Stomach smooth muscle (tissue), 2 donors: ENCODE measurements at regions not wholly inside any gene's neighbourhood (a gene's known extent, or its start where the extent isn't known, plus 50 kb on each side); places are given as distances from the start of the nearest gene placed in this dataset.

Source experiments
- H3K27ac ChIP-seq: one replicate; pipeline ENCODE4 v1.7.0; 2013; ENCODE audit warnings: mild to moderate bottlenecking, low read length, inconsistent platforms
- H3K27me3 ChIP-seq, 2 donors: one replicate each; pipeline ENCODE4 v1.7.0; 2013; ENCODE audit warnings: low read length in 2 of 2; ENCODE audit not compliant: insufficient read depth in 2 of 2, control insufficient read depth in 1 of 2
- H3K36me3 ChIP-seq, 2 donors: one replicate each; pipeline ENCODE4 v1.7.0; 2013; ENCODE audit warnings: low read length in 2 of 2; ENCODE audit not compliant: control insufficient read depth in 2 of 2, insufficient read depth in 2 of 2
- H3K4me1 ChIP-seq: one replicate; pipeline ENCODE4 v1.7.0; 2013; ENCODE audit warnings: low read length; ENCODE audit not compliant: control insufficient read depth, insufficient read depth
- H3K4me3 ChIP-seq, 2 donors: one replicate each; pipeline ENCODE4 v1.7.0; 2013; ENCODE audit warnings: low read length in 2 of 2
- H3K9ac ChIP-seq, 2 donors: one replicate each; pipeline ENCODE4 v1.7.0; 2013; ENCODE audit warnings: low read length in 2 of 2, mild to moderate bottlenecking in 1 of 2
- H3K9me3 ChIP-seq, 2 donors: one replicate each; pipeline ENCODE4 v1.7.0; 2013; ENCODE audit warnings: low read length in 2 of 2; ENCODE audit not compliant: control insufficient read depth in 2 of 2
- donor health status: healthy.
- donor health status: Pancreatic carcinoma.

- Histone ChIP-seq H3K9ac (no peak overlapping the region), H3K9me3 (no peaks in the 10 kb centered on the region), H3K4me3 (no peak overlapping the region), H3K4me1 (no peaks in the 10 kb centered on the region), H3K27ac (no peak overlapping the region), H3K36me3 (no peaks in the 10 kb centered on the region), H3K27me3 (no peaks in the 10 kb centered on the region)
Observed at GRCh38 chr4:129804461-129804981, 708.6 kb downstream of the C4orf33 start.

- H3K4me3 ChIP-seq, result no peak overlapping the region
- no peaks in the 10 kb centered on the region for H3K27me3 ChIP-seq
- no peak overlapping the region for H3K9ac ChIP-seq
- H3K27ac ChIP-seq, result no peak overlapping the region
- no peaks in the 10 kb centered on the region for H3K4me1 ChIP-seq
- no peaks in the 10 kb centered on the region for H3K36me3 ChIP-seq
- no peaks in the 10 kb centered on the region for H3K9me3 ChIP-seq
Observed at GRCh38 chr4:129806986-129807385, 711.0 kb downstream of the C4orf33 start.

DNA sequence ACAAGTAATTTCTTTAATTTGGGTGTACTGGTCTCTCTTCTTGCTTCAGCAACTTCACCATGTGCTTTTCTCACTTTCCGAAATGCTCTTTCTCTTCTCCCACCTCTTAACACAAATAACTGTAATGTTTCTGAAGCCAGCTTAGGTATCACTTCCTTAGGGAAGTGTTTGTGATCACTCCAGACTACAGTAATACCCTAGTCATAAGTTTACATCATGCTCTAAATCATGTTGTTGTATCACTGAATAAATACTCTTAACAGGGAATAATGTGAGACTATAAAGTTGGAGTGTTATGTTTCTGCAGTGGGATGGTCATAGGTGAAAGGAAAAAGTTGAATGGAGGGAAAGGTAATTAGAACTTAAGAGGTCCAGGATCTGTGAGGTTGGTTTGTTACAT lies 712.3 kb downstream of the C4orf33 start:
- no peaks in the 10 kb centered on the region for H3K9me3 ChIP-seq
- no peaks in the 10 kb centered on the region for H3K36me3 ChIP-seq
- H3K27ac ChIP-seq, result no peak overlapping the region
- no peak overlapping the region for H3K4me3 ChIP-seq
- H3K9ac ChIP-seq, result no peak overlapping the region
- no peaks in the 10 kb centered on the region for H3K4me1 ChIP-seq
- H3K27me3 ChIP-seq, result no peaks in the 10 kb centered on the region

GRCh38 chr4:129821073-129821472 lies 725.1 kb downstream of the C4orf33 start:
- no peak overlapping the region for H3K27ac ChIP-seq
- H3K4me3 ChIP-seq, result no peak overlapping the region
- no peaks in the 10 kb centered on the region for H3K36me3 ChIP-seq
- H3K9ac ChIP-seq, result no peak overlapping the region
- H3K27me3 ChIP-seq, result no peaks in the 10 kb centered on the region
- H3K4me1 ChIP-seq, result no peaks in the 10 kb centered on the region
- no peaks in the 10 kb centered on the region for H3K9me3 ChIP-seq

DNA sequence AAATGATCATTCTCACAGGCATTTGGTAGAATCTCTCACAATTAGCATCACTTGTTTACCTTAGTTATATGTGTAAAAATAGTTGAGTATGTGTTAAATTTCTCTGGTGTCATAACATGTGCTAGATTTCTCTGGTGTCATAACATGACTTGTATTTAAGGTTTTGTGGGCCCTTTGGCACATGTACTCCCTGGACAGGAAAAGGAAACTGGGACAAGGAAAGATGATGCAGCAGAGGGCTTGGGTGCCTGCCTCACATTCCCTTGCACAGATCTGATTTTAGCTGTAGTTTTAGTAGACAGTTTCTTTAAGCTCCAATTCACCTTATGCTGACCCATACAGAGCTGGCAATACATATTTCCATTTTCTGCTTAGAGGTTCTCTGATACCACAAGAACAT lies 726.0 kb downstream of the C4orf33 start:
- H3K4me3 ChIP-seq, result no peak overlapping the region
- H3K27ac ChIP-seq, result no peak overlapping the region
- H3K9ac ChIP-seq, result no peak overlapping the region
- no peaks in the 10 kb centered on the region for H3K4me1 ChIP-seq
- no peaks in the 10 kb centered on the region for H3K36me3 ChIP-seq
- no peaks in the 10 kb centered on the region for H3K9me3 ChIP-seq
- H3K27me3 ChIP-seq, result no peaks in the 10 kb centered on the region

GRCh38 chr4:129822701-129823100 lies 726.7 kb downstream of the C4orf33 start:
- Histone ChIP-seq H3K27me3 (no peaks in the 10 kb centered on the region), H3K9ac (no peak overlapping the region), H3K4me1 (no peaks in the 10 kb centered on the region), H3K9me3 (no peaks in the 10 kb centered on the region), H3K4me3 (no peak overlapping the region), H3K36me3 (no peaks in the 10 kb centered on the region), H3K27ac (no peak overlapping the region)

- H3K27ac ChIP-seq, result no peak overlapping the region
- no peaks in the 10 kb centered on the region for H3K9me3 ChIP-seq
- no peak overlapping the region for H3K9ac ChIP-seq
- H3K4me1 ChIP-seq, result no peaks in the 10 kb centered on the region
- H3K4me3 ChIP-seq, result no peak overlapping the region
- H3K36me3 ChIP-seq, result no peaks in the 10 kb centered on the region
- no peaks in the 10 kb centered on the region for H3K27me3 ChIP-seq
Observed at GRCh38 chr4:129823105-129823504, 727.2 kb downstream of the C4orf33 start.

DNA sequence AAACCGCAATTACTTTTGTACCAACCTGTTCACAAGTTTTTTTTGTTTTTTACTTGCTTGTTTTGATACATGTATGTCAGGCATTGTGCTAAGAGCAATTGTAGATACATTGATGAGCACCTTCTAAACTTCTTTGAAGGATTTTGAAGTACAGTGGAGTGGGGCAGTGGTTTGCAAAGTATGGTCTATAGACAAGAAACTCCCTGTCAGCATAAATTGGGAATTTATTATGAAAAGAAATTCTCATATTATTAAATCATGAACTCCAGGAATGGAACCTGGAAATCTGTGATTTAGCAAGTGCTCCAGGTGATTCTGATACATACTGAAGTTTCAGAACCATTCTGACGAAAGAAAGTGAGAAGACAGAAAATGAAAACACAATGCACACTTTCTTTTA lies 733.4 kb downstream of the C4orf33 start:
- H3K4me3 ChIP-seq, result no peak overlapping the region
- H3K27me3 ChIP-seq, result no peaks in the 10 kb centered on the region
- H3K4me1 ChIP-seq, result no peaks in the 10 kb centered on the region
- H3K9me3 ChIP-seq, result no peaks in the 10 kb centered on the region
- no peak overlapping the region for H3K9ac ChIP-seq
- H3K36me3 ChIP-seq, result no peaks in the 10 kb centered on the region
- H3K27ac ChIP-seq, result no peak overlapping the region

DNA sequence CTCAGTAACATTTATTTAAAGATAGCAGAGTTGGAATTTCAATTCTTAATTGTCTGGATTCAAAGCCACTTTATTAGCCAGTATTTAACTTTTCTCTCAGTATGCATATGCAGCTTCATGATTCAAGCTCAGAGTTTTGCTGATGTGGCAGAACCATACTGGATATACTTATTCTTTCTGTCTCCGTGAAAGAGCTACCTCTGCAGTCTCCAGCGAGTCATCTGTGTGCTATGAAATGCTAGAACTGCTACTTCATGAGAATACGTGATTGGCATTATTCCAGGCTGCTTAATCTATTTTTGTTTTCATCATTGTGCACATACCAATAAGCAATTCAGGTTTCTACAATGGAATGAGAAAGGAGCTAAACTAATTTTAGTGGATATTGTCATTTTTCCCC lies 743.7 kb downstream of the C4orf33 start:
- Histone ChIP-seq H3K9me3 (peaks cover 0 to 3% of the 10 kb centered on the region in 2 donors), H3K27ac (no peak overlapping the region), H3K27me3 (no peaks in the 10 kb centered on the region), H3K4me1 (no peaks in the 10 kb centered on the region), H3K4me3 (no peak overlapping the region), H3K36me3 (no peaks in the 10 kb centered on the region), H3K9ac (no peak overlapping the region)

- H3K27ac ChIP-seq, result no peak overlapping the region
- no peaks in the 10 kb centered on the region for H3K36me3 ChIP-seq
- no peaks in the 10 kb centered on the region for H3K27me3 ChIP-seq
- H3K4me1 ChIP-seq, result no peaks in the 10 kb centered on the region
- H3K4me3 ChIP-seq, result no peak overlapping the region
- no peak overlapping the region for H3K9ac ChIP-seq
- H3K9me3 ChIP-seq, result peaks cover 0 to 3% of the 10 kb centered on the region in 2 donors
Observed at GRCh38 chr4:129842096-129842495, 746.1 kb downstream of the C4orf33 start.

DNA sequence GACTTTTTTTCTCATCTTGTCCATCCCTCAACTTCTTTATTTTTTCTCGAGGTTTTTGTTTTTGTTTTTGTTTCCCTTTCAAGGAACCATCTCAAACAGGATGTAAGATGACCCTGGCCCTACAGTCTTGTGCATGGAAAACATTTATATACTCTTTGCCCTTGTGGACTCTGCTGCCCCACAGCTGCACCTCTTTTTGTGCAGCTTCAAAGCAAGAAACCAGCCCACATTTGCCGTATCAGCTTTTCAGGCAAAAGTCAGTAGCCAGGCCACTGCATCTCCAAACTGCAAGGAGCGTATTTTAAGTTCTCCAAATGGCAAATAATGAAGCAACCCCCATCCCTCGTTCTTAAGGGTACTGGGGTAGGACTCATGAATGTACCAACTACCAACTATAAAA lies 756.5 kb downstream of the C4orf33 start:
- H3K9me3 ChIP-seq, result no peaks in the 10 kb centered on the region
- H3K4me3 ChIP-seq, result no peak overlapping the region
- no peaks in the 10 kb centered on the region for H3K27me3 ChIP-seq

More for the DNA sequence above, 756.5 kb downstream of the C4orf33 start:
- Histone ChIP-seq H3K36me3 (no peaks in the 10 kb centered on the region), H3K27ac (no peak overlapping the region), H3K9ac (no peak overlapping the region), H3K4me1 (no peaks in the 10 kb centered on the region)
